ENCODE measurements at regions not wholly inside any gene's neighbourhood (a gene's known extent, or its start where the extent isn't known, plus 50 kb on each side); places are given as distances from the start of the nearest gene placed in this dataset.
A peak's percentile ranks its signal among the peaks of the same experiment; 100 is the strongest.

DNA sequence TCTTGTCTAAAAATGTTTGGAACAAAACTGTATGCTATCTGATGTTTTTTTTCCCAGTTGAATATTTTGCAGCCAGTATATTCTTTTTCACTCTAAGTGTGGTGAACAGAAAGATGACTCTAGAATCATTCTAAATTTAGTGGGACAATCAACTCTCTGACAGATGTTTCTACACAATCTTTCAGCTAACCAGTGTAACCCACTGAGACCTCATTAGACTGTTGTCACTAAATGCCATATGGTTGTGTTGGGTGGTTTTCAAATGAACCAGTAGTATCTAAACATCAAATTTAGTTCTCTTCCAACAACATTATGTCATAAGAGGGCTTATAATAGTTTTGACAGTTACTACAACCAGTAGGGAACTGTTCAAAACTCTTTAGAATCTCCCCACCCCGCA, 129.6 kb upstream of the PRLR start:
- no peaks in the 10 kb centered on the region for H3K4me1 ChIP-seq (ENCODE audit: insufficient read depth, low read length)
- H3K9me3 ChIP-seq (ENCODE audit: low read depth, low read length): no peaks in the 10 kb centered on the region
- no peak overlapping the region for H3K27ac ChIP-seq (ENCODE audit: low read depth, low read length)
- H2AFZ ChIP-seq (ENCODE audit: low read length): no peak overlapping the region
- no peaks in the 10 kb centered on the region for H3K36me3 ChIP-seq (ENCODE audit: insufficient read depth, low read length)
- TF ChIP-seq, protein P1, sequence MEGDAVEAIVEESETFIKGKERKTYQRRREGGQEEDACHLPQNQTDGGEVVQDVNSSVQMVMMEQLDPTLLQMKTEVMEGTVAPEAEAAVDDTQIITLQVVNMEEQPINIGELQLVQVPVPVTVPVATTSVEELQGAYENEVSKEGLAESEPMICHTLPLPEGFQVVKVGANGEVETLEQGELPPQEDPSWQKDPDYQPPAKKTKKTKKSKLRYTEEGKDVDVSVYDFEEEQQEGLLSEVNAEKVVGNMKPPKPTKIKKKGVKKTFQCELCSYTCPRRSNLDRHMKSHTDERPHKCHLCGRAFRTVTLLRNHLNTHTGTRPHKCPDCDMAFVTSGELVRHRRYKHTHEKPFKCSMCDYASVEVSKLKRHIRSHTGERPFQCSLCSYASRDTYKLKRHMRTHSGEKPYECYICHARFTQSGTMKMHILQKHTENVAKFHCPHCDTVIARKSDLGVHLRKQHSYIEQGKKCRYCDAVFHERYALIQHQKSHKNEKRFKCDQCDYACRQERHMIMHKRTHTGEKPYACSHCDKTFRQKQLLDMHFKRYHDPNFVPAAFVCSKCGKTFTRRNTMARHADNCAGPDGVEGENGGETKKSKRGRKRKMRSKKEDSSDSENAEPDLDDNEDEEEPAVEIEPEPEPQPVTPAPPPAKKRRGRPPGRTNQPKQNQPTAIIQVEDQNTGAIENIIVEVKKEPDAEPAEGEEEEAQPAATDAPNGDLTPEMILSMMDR (IDR thresholded peaks at IDR 0.05; ENCODE audit: extremely low read depth, low read depth, low read length): no peak
- no peak overlapping the region for H3K4me2 ChIP-seq (ENCODE audit: insufficient read depth, low read length)
- no peaks in the 10 kb centered on the region for H3K79me2 ChIP-seq (ENCODE audit: insufficient read depth, low read length)
- H3K4me3 ChIP-seq (ENCODE audit: insufficient read depth, low read length): no peak overlapping the region
- H3K27me3 ChIP-seq (ENCODE audit: insufficient read depth, low read length): peaks cover 5% of the 10 kb centered on the region
- DNase-seq (ENCODE audit: insufficient read length, low spot score, missing footprints): no peak
- H4K20me1 ChIP-seq (ENCODE audit: insufficient read depth, low read length): no peaks in the 10 kb centered on the region

DNA sequence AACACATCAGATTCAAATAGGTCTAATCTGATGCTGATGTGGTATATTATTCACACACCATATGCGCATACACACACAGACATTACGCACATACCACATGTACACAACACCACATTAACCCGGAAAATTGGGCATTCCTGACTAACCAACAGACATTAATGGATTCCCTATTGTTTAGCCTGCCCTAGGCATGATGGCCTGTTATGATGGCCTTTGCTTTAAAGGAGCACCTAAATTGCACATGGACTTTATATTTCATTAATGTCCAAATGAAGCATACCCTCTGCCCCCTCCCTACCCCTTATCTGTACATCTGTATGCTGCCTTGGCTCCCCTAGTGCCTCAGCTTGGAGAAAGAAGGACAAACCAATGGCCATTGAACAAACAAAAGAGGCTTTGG, 127.7 kb upstream of the PRLR start:
- Histone ChIP-seq H3K4me2 (ENCODE audit: insufficient read depth, low read length) (no peak overlapping the region), H3K4me1 (ENCODE audit: insufficient read depth, low read length) (no peaks in the 10 kb centered on the region), H3K36me3 (ENCODE audit: insufficient read depth, low read length) (no peaks in the 10 kb centered on the region), H3K27ac (ENCODE audit: low read depth, low read length) (no peak overlapping the region), H2AFZ (ENCODE audit: low read length) (no peak overlapping the region), H4K20me1 (ENCODE audit: insufficient read depth, low read length) (no peaks in the 10 kb centered on the region), H3K79me2 (ENCODE audit: insufficient read depth, low read length) (no peaks in the 10 kb centered on the region), H3K4me3 (ENCODE audit: insufficient read depth, low read length) (no peak overlapping the region), H3K27me3 (ENCODE audit: insufficient read depth, low read length) (no peaks in the 10 kb centered on the region), H3K9me3 (ENCODE audit: low read depth, low read length) (no peaks in the 10 kb centered on the region)
- DNase-seq (ENCODE audit: insufficient read length, low spot score, missing footprints): no peak
- TF ChIP-seq, protein P1 (IDR thresholded peaks at IDR 0.05; ENCODE audit: extremely low read depth, low read depth, low read length): no peak

DNA sequence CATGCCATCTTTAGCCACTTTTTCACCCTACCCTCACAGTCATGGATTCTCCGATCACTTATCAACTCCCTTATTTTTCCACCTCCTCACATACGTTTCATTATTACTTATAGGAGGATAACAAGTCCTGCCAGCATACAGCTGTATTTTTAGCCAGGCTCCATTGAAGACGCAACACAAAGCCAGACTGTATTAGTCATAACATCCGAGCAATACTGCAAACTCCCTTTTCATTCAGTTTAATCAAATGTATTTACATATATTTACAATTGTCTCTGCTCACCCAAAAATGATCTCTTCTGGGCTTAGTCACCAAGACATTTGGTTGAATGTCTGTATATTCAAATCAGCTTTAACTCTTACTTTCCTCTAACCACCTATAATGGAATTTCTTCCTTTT, 126.4 kb upstream of the PRLR start:
- no peak overlapping the region for H3K27ac ChIP-seq (ENCODE audit: low read depth, low read length)
- no peaks in the 10 kb centered on the region for H4K20me1 ChIP-seq (ENCODE audit: insufficient read depth, low read length)
- H3K79me2 ChIP-seq (ENCODE audit: insufficient read depth, low read length): no peaks in the 10 kb centered on the region
- H3K27me3 ChIP-seq (ENCODE audit: insufficient read depth, low read length): no peaks in the 10 kb centered on the region
- H3K4me2 ChIP-seq (ENCODE audit: insufficient read depth, low read length): no peak overlapping the region
- H3K4me3 ChIP-seq (ENCODE audit: insufficient read depth, low read length): no peak overlapping the region
- no peak for DNase-seq (ENCODE audit: insufficient read length, low spot score, missing footprints)
- TF ChIP-seq, protein P1 (IDR thresholded peaks at IDR 0.05; ENCODE audit: extremely low read depth, low read depth, low read length): no peak
- H3K36me3 ChIP-seq (ENCODE audit: insufficient read depth, low read length): no peaks in the 10 kb centered on the region
- no peaks in the 10 kb centered on the region for H3K4me1 ChIP-seq (ENCODE audit: insufficient read depth, low read length)
- no peak overlapping the region for H2AFZ ChIP-seq (ENCODE audit: low read length)
- H3K9me3 ChIP-seq (ENCODE audit: low read depth, low read length): no peaks in the 10 kb centered on the region

DNA sequence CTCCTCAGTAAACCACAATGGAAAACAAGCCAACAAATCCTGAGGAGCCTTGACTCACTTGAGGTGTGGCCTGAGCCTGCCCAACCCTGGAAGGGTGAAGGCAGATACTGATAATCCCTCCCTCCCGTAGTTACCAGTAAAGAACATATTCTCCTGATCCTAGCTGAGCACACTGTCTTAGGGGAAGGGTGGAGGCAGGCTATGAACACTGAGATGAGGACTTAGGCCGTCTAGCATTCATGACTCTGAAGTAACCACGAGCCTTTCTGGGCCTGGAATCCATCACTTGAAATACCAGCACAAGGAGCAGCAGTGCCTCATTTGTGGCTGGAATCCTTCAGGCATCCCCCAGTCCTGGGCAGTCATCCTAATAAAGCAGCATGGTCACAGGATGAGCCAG, 124.5 kb upstream of the PRLR start:
- H3K79me2 ChIP-seq (ENCODE audit: insufficient read depth, low read length): no peaks in the 10 kb centered on the region
- no peak overlapping the region for H2AFZ ChIP-seq (ENCODE audit: low read length)

More for the DNA sequence above, 124.5 kb upstream of the PRLR start:
- TF ChIP-seq, protein P1 (IDR thresholded peaks at IDR 0.05; ENCODE audit: extremely low read depth, low read depth, low read length): no peak
- Histone ChIP-seq H3K27ac (ENCODE audit: low read depth, low read length) (no peak overlapping the region), H4K20me1 (ENCODE audit: insufficient read depth, low read length) (no peaks in the 10 kb centered on the region), H3K4me2 (ENCODE audit: insufficient read depth, low read length) (no peak overlapping the region), H3K27me3 (ENCODE audit: insufficient read depth, low read length) (no peaks in the 10 kb centered on the region), H3K9me3 (ENCODE audit: low read depth, low read length) (no peaks in the 10 kb centered on the region), H3K36me3 (ENCODE audit: insufficient read depth, low read length) (no peaks in the 10 kb centered on the region), H3K4me3 (ENCODE audit: insufficient read depth, low read length) (no peak overlapping the region), H3K4me1 (ENCODE audit: insufficient read depth, low read length) (no peaks in the 10 kb centered on the region)
- peak; percentile 11 for DNase-seq (ENCODE audit: insufficient read length, low spot score, missing footprints)

All from osteoblast (primary cell).